A549 (cell line): ENCODE measurements at regions not wholly inside any gene's neighbourhood (a gene's known extent, or its start where the extent isn't known, plus 50 kb on each side); places are given as distances from the start of the nearest gene placed in this dataset.

Experiments
- ATAC-seq, 2 experiments: fragments of 200-7000 bp in 1 of 2; fragments of >200 bp in 1 of 2; cut with Nextera tagmentation in 1 of 2; cut with Tn5 transposase in 1 of 2; 3 replicates each; pipeline versions ENCODE4 v1.8.0 to v1.9.1; 2018 to 2020; ENCODE audit warnings: mild to moderate bottlenecking in 1 of 2, moderate library complexity in 1 of 2
- CTCF ChIA-PET: fragments of 300-600 bp; sonication (Branson Sonifier 250); formaldehyde crosslinking; extraction: SDS; loops from one replicate; lab custom pipeline; 2021; ENCODE audit warnings: antibody characterized with exemption, inconsistent platforms; lab: Yijun Ruan, JAX
- POLR2A ChIA-PET: fragments of 350-600 bp; formaldehyde crosslinking; extraction: SDS; loops from one replicate; lab custom pipeline; 2021; ENCODE audit warnings: antibody characterized with exemption, inconsistent platforms; lab: Yijun Ruan, JAX
- DNase-seq, 2 experiments: peaks; one replicate each; pipeline versions ENCODE4 v3.0.0 to v3.0.0-alpha.2; 2011 to 2016; ENCODE audit warnings: low read depth in 1 of 2, low spot score in 1 of 2
- FAIRE-seq: peaks from 2 replicates; lab custom pipeline; 2011; peaks lifted over from hg19 to GRCh38; lab: Jason Lieb, UNC
- H3K27ac ChIP-seq, 2 experiments: fragments of >200 bp; sonication (Bioruptor Twin); formaldehyde crosslinking; 3 replicates each; pipeline ENCODE4 v1.5.1; 2016 to 2017
- H3K4me1 ChIP-seq: fragments of >200 bp; sonication (Bioruptor Twin); formaldehyde crosslinking; 3 replicates; pipeline ENCODE4 v1.6.1; 2016
- H3K4me2 ChIP-seq: fragments of >200 bp; sonication (Bioruptor Twin); formaldehyde crosslinking; 3 replicates; pipeline ENCODE4 v1.6.1; 2016
- H3K4me3 ChIP-seq: fragments of >200 bp; sonication (Bioruptor Twin); formaldehyde crosslinking; 3 replicates; pipeline ENCODE4 v1.5.1; 2016
- H3K9me3 ChIP-seq: fragments of >200 bp; sonication (Bioruptor Twin); formaldehyde crosslinking; 3 replicates; pipeline ENCODE4 v1.6.1; 2016
- CBX2 ChIP-seq: fragments of 200-600 bp; sonication (generic); IDR thresholded peaks from 2 replicates; pipeline ENCODE4 v1.6.1; 2016; ENCODE audit warnings: low read depth, mild to moderate bottlenecking, borderline replicate concordance
- CBX8 ChIP-seq: fragments of 200-600 bp; sonication (generic); IDR thresholded peaks from 2 replicates; pipeline ENCODE4 v1.6.1; 2016
- EHF ChIP-seq: fragments of 250-450 bp; sonication (Bioruptor Pico); IDR thresholded peaks from 2 replicates; pipeline ENCODE4 v1.5.0; 2020; ENCODE audit warnings: mild to moderate bottlenecking
- EP300 ChIP-seq, 2 experiments: fragments of >200 bp; sonication (Bioruptor Twin); formaldehyde crosslinking; IDR thresholded peaks; 2 replicates in 1 of 2; 3 replicates in 1 of 2; pipeline ENCODE4 v1.6.1; 2016 to 2017
- ESRRA ChIP-seq: fragments of 150-350 bp; IDR thresholded peaks from 2 replicates; pipeline ENCODE4 v1.6.1; 2014; ENCODE audit warnings: mild to moderate bottlenecking, low read length, borderline replicate concordance
- FOSL2 ChIP-seq, 2 experiments: fragments of 450-650 bp in 1 of 2; fragments of >200 bp in 1 of 2; sonication (Bioruptor Twin) in 1 of 2; formaldehyde crosslinking; IDR thresholded peaks; 2 replicates each; pipeline versions ENCODE4 v1.5.0 to v1.6.1; 2016 to 2020; ENCODE audit warnings: mild to moderate bottlenecking in 1 of 2, moderate library complexity in 1 of 2
- GATA3 ChIP-seq: IDR thresholded peaks from 2 replicates; pipeline ENCODE4 v1.6.1; 2012; ENCODE audit warnings: borderline replicate concordance
- HOXA7 ChIP-seq: fragments of 250-450 bp; sonication (Bioruptor Pico); IDR thresholded peaks from 2 replicates; pipeline ENCODE4 v1.5.0; 2020; ENCODE audit warnings: mild to moderate bottlenecking, moderate library complexity
- HOXB13 ChIP-seq: fragments of 250-450 bp; sonication (Bioruptor Pico); IDR thresholded peaks from 2 replicates; pipeline ENCODE4 v1.5.0; 2020; ENCODE audit warnings: low read depth, mild to moderate bottlenecking, moderate library complexity
- KDM5A ChIP-seq: fragments of 200-600 bp; sonication (generic); IDR thresholded peaks from 2 replicates; pipeline ENCODE4 v1.6.1; 2016; ENCODE audit warnings: antibody characterized with exemption, mild to moderate bottlenecking
- MAZ ChIP-seq: fragments of 150-350 bp; IDR thresholded peaks from 2 replicates; pipeline ENCODE4 v1.6.1; 2014; ENCODE audit warnings: antibody characterized with exemption, low read depth, low read length, borderline replicate concordance
- MYC ChIP-seq: IDR thresholded peaks from 2 replicates; pipeline ENCODE4 v1.6.1; 2012; ENCODE audit warnings: mild to moderate bottlenecking, inconsistent platforms, low read length, improper control_type of control experiment, borderline replicate concordance
- NR3C1 ChIP-seq: fragments of >200 bp; sonication (Bioruptor Twin); formaldehyde crosslinking; IDR thresholded peaks from 3 replicates; pipeline ENCODE4 v1.6.1; 2017
- POLR2A ChIP-seq: IDR thresholded peaks from 2 replicates; pipeline ENCODE4 v1.6.1; 2012; ENCODE audit warnings: mild to moderate bottlenecking, low read length
- RARB ChIP-seq: fragments of 250-450 bp; sonication (Bioruptor Pico); IDR thresholded peaks from 2 replicates; pipeline ENCODE4 v1.8.0; 2021; ENCODE audit warnings: mild to moderate bottlenecking, moderate library complexity
- RFX5 ChIP-seq: fragments of 450-650 bp; IDR thresholded peaks from 2 replicates; pipeline ENCODE4 v1.7.1; 2014; ENCODE audit warnings: antibody characterized with exemption, mild to moderate bottlenecking, moderate library complexity
- SREBF2 ChIP-seq: fragments of 450-650 bp; IDR thresholded peaks from 2 replicates; pipeline ENCODE4 v1.6.1; 2014; ENCODE audit warnings: mild to moderate bottlenecking, moderate library complexity
- ZC3H11A ChIP-seq: fragments of 450-650 bp; IDR thresholded peaks from 2 replicates; pipeline ENCODE4 v1.6.1; 2014; ENCODE audit warnings: antibody characterized with exemption, mild to moderate bottlenecking
- ZNF302 ChIP-seq: fragments of 250-450 bp; sonication (Bioruptor Pico); IDR thresholded peaks from 2 replicates; pipeline ENCODE4 v1.9.0; 2021; ENCODE audit warnings: inconsistent platforms, mild to moderate bottlenecking, moderate library complexity
- WGBS: methylation state at CpG from one replicate; pipeline ENCODE4 v1.1.6; 2017; ENCODE audit errors: missing lambda C conversion rate; 5-methylcytosine and 5-hydroxymethylcytosine counted together
- TF ChIP-seq, protein P1 (sequence below): fragments of >200 bp; sonication (Bioruptor Twin); formaldehyde crosslinking; IDR thresholded peaks from 3 replicates; pipeline ENCODE4 v1.5.1; 2016
- TF ChIP-seq, protein P2 (sequence below): IDR thresholded peaks from 2 replicates; pipeline ENCODE4 v1.6.1; 2012
- TF ChIP-seq, protein P3 (sequence below): fragments of 250-450 bp; sonication (Bioruptor Pico); IDR thresholded peaks from 2 replicates; pipeline ENCODE4 v1.5.0; 2021; ENCODE audit warnings: mild to moderate bottlenecking, moderate library complexity, borderline replicate concordance

DNA sequence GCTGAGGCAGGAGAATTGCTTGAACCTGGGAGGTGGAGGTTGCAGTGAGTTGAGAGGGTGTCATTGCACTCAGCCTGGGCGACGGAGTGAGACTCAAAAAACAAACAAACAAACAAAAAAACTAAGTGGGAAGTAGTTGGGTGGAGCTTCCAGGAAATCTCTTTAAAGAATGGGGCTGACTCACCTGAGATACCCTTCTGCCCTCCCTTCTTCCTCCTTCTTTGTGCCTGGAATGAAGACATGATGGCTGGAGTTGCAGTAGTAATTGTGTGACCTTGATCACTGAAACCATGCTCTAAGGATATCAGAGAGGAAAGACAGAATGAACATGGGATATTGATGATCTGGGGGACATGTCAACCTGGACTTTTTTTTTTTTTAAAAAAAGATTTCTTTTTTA is 87.6 kb upstream of the MED13L start:
- ChIA-PET CTCF (no interaction called here), POLR2A (no interaction called here)
- no peaks in the 10 kb centered on the region for H3K9me3 ChIP-seq
- no peak overlapping the region for H3K4me3 ChIP-seq
- no peak for TF ChIP-seq FOSL2 (IDR thresholded peaks at IDR 0.05)
- peak; percentile 27; the same call in 1 of the 2 replicates for TF ChIP-seq FOSL2 (CRISPR knock-in tag; IDR thresholded peaks at IDR 0.05)
- TF ChIP-seq EP300 (IDR thresholded peaks at IDR 0.05) = no peak
- TF ChIP-seq POLR2A = no peak
- TF ChIP-seq MAZ = no peak
- TF ChIP-seq RARB (CRISPR knock-in tag) = no peak
- peak in 1 of 2 experiments; percentile 74 for DNase-seq
- peaks cover 55% of the 10 kb centered on the region for H3K4me1 ChIP-seq
- peak overlapping the region; percentile 93 to 99 for H3K27ac ChIP-seq
- no peak for FAIRE-seq
- H3K4me2 ChIP-seq = peak overlapping the region; percentile 28
- ATAC-seq = no peak
- WGBS = 10% methylated on average over 2 of the region's 2 CpGs

DNA sequence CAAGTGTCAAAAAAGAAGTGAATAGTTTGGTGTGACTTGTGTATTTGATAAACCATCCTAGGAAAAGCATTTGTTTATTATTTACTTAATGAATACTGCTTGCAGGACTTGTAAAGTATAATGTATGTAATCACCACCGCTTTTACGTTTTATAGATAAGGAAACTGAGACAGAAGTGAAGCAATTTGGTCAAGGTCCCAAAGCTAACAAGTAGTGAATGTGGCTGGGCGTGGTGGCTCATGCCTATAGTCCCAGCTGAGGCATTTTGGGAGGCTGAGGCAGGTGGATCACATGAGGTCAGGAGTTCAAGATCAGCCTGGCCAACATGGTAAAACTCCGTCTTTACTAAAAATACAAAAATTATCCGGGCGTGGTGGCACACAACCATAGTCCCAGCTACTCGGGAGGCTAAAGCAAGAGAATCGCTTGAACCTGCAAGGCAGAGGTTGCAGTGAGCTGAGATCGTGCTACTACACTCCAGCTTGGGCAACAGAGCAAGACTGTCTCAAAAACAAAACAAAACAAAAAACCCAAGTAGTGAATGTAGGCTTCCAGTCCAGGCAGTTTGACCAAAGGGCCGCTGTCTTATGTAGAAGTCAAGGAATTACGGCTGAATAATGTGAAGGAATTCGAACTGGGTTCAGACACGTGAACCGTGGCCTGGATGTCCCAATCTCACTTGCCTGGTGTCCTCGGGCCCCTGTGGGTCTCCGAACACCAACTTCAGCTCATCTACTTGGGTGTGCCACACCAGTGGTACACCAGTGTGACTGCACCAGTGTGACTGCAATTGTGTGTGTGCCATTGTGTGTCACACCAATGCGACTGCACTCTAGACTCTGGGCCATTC is 88.3 kb upstream of the MED13L start:
- 81% methylated on average over 17 of the region's 17 CpGs for WGBS
- H3K4me3 ChIP-seq = no peak overlapping the region
- H3K27ac ChIP-seq = peak overlapping the region; percentile 93 to 99
- CTCF ChIA-PET = interaction anchor here (0.7 to 1.3 kb wide), 6 partner anchors 10 to 143 kb away, joined by 3 to 7 read pairs (median 3); no protein-coding TSS in a partner anchor
- no peak for TF ChIP-seq HOXB13 (CRISPR knock-in tag)
- TF ChIP-seq CBX2 = no peak
- TF ChIP-seq, protein P1, sequence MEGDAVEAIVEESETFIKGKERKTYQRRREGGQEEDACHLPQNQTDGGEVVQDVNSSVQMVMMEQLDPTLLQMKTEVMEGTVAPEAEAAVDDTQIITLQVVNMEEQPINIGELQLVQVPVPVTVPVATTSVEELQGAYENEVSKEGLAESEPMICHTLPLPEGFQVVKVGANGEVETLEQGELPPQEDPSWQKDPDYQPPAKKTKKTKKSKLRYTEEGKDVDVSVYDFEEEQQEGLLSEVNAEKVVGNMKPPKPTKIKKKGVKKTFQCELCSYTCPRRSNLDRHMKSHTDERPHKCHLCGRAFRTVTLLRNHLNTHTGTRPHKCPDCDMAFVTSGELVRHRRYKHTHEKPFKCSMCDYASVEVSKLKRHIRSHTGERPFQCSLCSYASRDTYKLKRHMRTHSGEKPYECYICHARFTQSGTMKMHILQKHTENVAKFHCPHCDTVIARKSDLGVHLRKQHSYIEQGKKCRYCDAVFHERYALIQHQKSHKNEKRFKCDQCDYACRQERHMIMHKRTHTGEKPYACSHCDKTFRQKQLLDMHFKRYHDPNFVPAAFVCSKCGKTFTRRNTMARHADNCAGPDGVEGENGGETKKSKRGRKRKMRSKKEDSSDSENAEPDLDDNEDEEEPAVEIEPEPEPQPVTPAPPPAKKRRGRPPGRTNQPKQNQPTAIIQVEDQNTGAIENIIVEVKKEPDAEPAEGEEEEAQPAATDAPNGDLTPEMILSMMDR = no peak
- no peak for DNase-seq
- no peaks in the 10 kb centered on the region for H3K9me3 ChIP-seq
- H3K4me1 ChIP-seq = peaks cover 59% of the 10 kb centered on the region
- H3K4me2 ChIP-seq = peak overlapping the region; percentile 28
- no peak for FAIRE-seq
- POLR2A ChIA-PET = no interaction called here
- ATAC-seq = no peak

DNA sequence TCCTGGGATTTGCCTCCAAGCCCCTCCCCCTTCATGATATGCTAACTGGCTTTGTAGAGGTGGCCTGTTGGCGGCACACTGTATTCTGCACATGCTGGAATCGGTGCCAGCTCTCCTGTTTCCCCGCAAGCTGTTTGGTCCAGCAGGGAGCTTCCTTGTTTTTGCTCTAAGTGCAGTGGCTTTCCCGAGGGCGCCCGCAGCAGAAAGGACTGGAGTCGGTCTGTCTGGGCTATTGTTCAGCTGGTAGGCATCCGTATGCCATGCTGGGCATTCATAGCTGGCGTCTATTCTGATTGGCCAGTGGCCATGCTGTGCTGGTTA is 88.9 kb upstream of the MED13L start:
- 57% methylated on average over 9 of the region's 9 CpGs for WGBS
- TF ChIP-seq ZC3H11A (no peak), EHF (CRISPR knock-in tag) (0 out of 2 replicates have a peak, but pooled peaks have one; percentile 49), ZNF302 (CRISPR knock-in tag) (0 out of 2 replicates have a peak, but pooled peaks have one; percentile 26), EP300 (IDR thresholded peaks at IDR 0.05) (no peak), HOXA7 (CRISPR knock-in tag) (no peak), RFX5 (no peak)
- TF ChIP-seq, protein P2, sequence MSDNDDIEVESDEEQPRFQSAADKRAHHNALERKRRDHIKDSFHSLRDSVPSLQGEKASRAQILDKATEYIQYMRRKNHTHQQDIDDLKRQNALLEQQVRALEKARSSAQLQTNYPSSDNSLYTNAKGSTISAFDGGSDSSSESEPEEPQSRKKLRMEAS = peak; percentile 58; the same call in 1 of the 2 replicates
- Histone ChIP-seq H3K9me3 (no peaks in the 10 kb centered on the region), H3K4me2 (peak overlapping the region; percentile 28; the same call in 2 of the 3 replicates), H3K27ac (peak overlapping the region; percentile 93 to 99), H3K4me1 (peaks cover 63% of the 10 kb centered on the region), H3K4me3 (no peak overlapping the region)
- ATAC-seq (peak in 1 of 2 experiments; percentile 35; a peak in 3 of 6 replicates), FAIRE-seq (no peak), DNase-seq (peak in 1 of 2 experiments; percentile 75)
- ChIA-PET CTCF (interaction anchor here (0.7 to 1.3 kb wide), 9 partner anchors 10 to 234 kb away, joined by 3 to 7 read pairs (median 3); no protein-coding TSS in a partner anchor), POLR2A (no interaction called here)

DNA sequence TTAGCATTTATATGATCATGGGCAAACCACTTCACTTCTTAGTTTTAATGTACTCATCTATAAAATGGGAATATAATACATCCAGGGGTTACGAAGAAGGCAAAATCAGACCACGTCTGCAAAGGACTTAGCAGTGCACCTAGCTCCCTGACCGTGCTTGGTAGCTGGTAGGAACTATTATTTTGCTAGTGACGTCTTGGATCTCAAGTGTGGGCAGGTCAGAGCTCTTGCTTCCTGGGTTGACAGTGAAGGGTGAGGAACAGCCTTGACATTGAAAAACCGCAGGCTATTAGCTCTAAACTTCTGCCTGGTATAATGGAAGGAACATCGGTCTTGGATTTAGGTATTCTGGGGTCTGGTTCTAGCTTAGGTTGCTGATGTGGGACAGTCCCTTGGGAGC is 89.3 kb upstream of the MED13L start:
- Histone ChIP-seq H3K4me3 (no peak overlapping the region), H3K27ac (peak overlapping the region; percentile 93 to 99), H3K4me1 (peaks cover 66% of the 10 kb centered on the region), H3K4me2 (peak overlapping the region; percentile 6; the same call in 1 of the 3 replicates), H3K9me3 (no peaks in the 10 kb centered on the region)
- ChIA-PET POLR2A (no interaction called here), CTCF (interaction anchor here (0.6 to 1.3 kb wide), 9 partner anchors 11 to 254 kb away, joined by 3 to 7 read pairs (median 3); no protein-coding TSS in a partner anchor)
- TF ChIP-seq, protein P3, sequence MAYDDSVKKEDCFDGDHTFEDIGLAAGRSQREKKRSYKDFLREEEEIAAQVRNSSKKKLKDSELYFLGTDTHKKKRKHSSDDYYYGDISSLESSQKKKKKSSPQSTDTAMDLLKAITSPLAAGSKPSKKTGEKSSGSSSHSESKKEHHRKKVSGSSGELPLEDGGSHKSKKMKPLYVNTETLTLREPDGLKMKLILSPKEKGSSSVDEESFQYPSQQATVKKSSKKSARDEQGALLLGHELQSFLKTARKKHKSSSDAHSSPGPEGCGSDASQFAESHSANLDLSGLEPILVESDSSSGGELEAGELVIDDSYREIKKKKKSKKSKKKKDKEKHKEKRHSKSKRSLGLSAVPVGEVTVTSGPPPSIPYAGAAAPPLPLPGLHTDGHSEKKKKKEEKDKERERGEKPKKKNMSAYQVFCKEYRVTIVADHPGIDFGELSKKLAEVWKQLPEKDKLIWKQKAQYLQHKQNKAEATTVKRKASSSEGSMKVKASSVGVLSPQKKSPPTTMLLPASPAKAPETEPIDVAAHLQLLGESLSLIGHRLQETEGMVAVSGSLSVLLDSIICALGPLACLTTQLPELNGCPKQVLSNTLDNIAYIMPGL = no peak
- no peak for TF ChIP-seq ESRRA
- no peak for TF ChIP-seq KDM5A
- no peak for TF ChIP-seq ZNF302 (CRISPR knock-in tag)
- no peak for TF ChIP-seq FOSL2 (IDR thresholded peaks at IDR 0.05)
- TF ChIP-seq FOSL2 (CRISPR knock-in tag; IDR thresholded peaks at IDR 0.05) = no peak
- no peak for TF ChIP-seq GATA3
- TF ChIP-seq CBX8 = no peak
- no peak for TF ChIP-seq HOXB13 (CRISPR knock-in tag)
- TF ChIP-seq MYC = no peak
- TF ChIP-seq, protein P1 = no peak
- no peak for TF ChIP-seq NR3C1
- no peak for TF ChIP-seq SREBF2
- no peak for FAIRE-seq
- 88% methylated on average over 6 of the region's 6 CpGs for WGBS
- no peak for ATAC-seq
- DNase-seq = no peak
